ENCODE measurements at regions not wholly inside any gene's neighbourhood (a gene's known extent, or its start where the extent isn't known, plus 50 kb on each side); places are given as distances from the start of the nearest gene placed in this dataset.

- H3K27ac ChIP-seq: no peak overlapping the region
- TF ChIP-seq CTCF (conservative IDR thresholded peaks at IDR 0.05): no peak
Observed at GRCh38 chr2:234858790-234859329, 93.0 kb upstream of the SH3BP4 start.

DNA sequence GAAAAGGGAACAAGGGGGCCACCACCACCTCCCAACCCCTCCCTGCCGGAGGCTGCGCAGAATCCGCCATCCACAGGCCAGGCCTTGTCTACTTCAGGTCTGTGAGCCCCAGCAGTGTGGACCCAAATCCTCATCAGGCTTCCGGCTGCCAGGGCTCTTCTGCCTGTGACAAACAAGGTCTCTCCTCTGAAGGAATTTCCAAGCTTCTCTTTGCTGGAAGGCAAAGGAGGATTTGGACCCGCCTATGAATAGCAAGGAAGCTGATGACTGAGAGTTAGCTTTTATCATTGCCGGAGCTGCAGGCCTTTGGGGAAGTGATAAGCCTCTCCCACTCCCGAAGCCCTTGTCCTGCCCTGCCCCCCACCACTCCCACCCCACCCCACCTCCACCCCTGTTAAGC is 93.7 kb upstream of the SH3BP4 start:
- no peak for TF ChIP-seq CTCF (conservative IDR thresholded peaks at IDR 0.05)
- no peak overlapping the region for H3K27ac ChIP-seq

- H3K27ac ChIP-seq: no peak overlapping the region
- no peak for TF ChIP-seq CTCF (conservative IDR thresholded peaks at IDR 0.05)
Observed at GRCh38 chr2:234853729-234854128, 98.1 kb upstream of the SH3BP4 start.

DNA sequence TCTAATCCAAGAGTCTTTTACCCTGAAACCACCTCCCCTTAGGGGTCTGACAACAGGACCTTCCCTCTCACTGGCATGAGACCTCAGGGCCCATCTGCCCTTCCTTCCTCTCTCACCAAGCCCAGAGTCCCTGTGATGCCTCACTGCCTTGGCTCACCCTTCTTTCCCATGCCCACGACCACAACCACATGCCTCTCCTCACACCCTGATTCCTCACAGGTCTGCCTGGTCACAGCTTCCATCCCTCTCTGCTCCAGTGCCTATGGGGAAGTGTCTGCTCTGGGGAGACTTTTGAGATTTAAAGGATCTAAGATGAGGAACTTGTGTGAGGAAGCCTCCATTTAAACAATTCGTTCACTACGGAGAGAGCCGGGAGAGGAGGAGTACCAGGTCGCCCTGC is 98.9 kb upstream of the SH3BP4 start:
- no peak overlapping the region for H3K27ac ChIP-seq
- TF ChIP-seq CTCF (conservative IDR thresholded peaks at IDR 0.05): no peak

GRCh38 chr2:234852035-234852434 is 99.8 kb upstream of the SH3BP4 start:
- no peak overlapping the region for H3K27ac ChIP-seq
- TF ChIP-seq CTCF (conservative IDR thresholded peaks at IDR 0.05): no peak

- no peak for TF ChIP-seq CTCF (conservative IDR thresholded peaks at IDR 0.05)
- H3K27ac ChIP-seq: no peak overlapping the region
Observed at GRCh38 chr2:234851451-234851850, 100.4 kb upstream of the SH3BP4 start.

DNA sequence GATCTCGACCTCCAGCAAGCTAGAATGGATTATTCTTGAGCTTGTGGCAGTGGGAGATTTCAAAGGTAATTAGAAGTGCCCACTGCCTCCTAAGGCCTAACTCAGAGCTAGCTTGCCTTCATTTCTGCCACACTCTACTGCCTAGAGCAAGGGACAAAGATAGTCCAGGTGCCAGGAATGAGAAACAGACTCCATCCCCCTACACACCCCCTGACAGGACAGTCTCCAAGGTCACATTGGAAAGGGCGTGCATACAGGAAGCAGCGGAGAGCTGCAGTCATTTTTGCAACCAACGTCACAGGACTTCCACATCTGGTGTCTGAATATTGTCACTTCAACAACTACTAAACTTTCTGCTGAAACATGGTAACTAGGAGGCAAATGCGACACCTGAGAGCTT is 101.0 kb upstream of the SH3BP4 start:
- H3K27ac ChIP-seq: no peak overlapping the region
- no peak for TF ChIP-seq CTCF (conservative IDR thresholded peaks at IDR 0.05)

Measured in VCaP (cell line).